K562 (cell line): ENCODE measurements at regions not wholly inside any gene's neighbourhood (a gene's known extent, or its start where the extent isn't known, plus 50 kb on each side); places are given as distances from the start of the nearest gene placed in this dataset.

ENCODE experiments used
- ATAC-seq: fragments of 200-7000 bp; cut with Tn5 transposase; 3 replicates; pipeline ENCODE4 v1.9.1; 2020; ENCODE audit warnings: moderate library complexity
- BruUV-seq: library from RNA; stranded (reverse); fragments of 400-500 nt; replicated peaks from 2 replicates; lab custom pipeline; 2021; lab: Mats Ljungman, UMichigan
- CTCF ChIA-PET: fragments of 300-600 bp; formaldehyde crosslinking; extraction: SDS; loops from one replicate; lab custom pipeline; 2021; ENCODE audit warnings: low intra/inter-chr PET ratio; lab: Yijun Ruan, JAX
- POLR2A ChIA-PET: fragments of 300-600, 350-650 bp; sonication (Branson Sonifier 250); formaldehyde crosslinking; extraction: SDS; loops from one replicate; lab custom pipeline; 2021; ENCODE audit warnings: antibody characterized with exemption, inconsistent platforms; lab: Yijun Ruan, JAX
- DNase-seq, 4 experiments: peaks; one replicate each; pipeline versions ENCODE4 v3.0.0 to v3.0.0-alpha.2; 2011 to 2018; ENCODE audit warnings: low spot score in 3 of 4, mixed read lengths in 3 of 4; ENCODE audit errors: extremely low read depth in 1 of 4
- FAIRE-seq: peaks from 2 replicates; lab custom pipeline; 2011; peaks lifted over from hg19 to GRCh38; lab: Jason Lieb, UNC
- H2AFZ ChIP-seq: 2 replicates; pipeline ENCODE4 v1.6.0; 2011; ENCODE audit warnings: low read depth, low read length, control low read depth, inconsistent platforms
- H3K27ac ChIP-seq: fragments of 200-600 bp; 3 replicates; pipeline ENCODE4 v1.8.0; 2011; ENCODE audit warnings: low read depth, mild to moderate bottlenecking, control low read depth, inconsistent platforms, low read length, moderate library complexity, mixed read lengths; ENCODE audit errors: extremely low read depth
- H3K27me3 ChIP-seq, 2 experiments: fragments of 300-600 bp in 1 of 2; 2 replicates in 1 of 2; 3 replicates in 1 of 2; pipeline versions ENCODE4 v1.6.0 to v1.8.0; 2011; ENCODE audit warnings: inconsistent platforms in 2 of 2, low read length in 2 of 2, mild to moderate bottlenecking in 1 of 2, mixed read lengths in 1 of 2, moderate library complexity in 1 of 2; ENCODE audit not compliant: control insufficient read depth in 2 of 2, insufficient read depth in 2 of 2
- H3K36me3 ChIP-seq: fragments of 300-600 bp; 3 replicates; pipeline ENCODE4 v1.8.0; 2011; ENCODE audit warnings: mild to moderate bottlenecking, low read length, inconsistent platforms; ENCODE audit not compliant: control insufficient read depth, insufficient read depth
- H3K4me1 ChIP-seq, 2 experiments: fragments of 200-600 bp in 1 of 2; replicated peaks in 1 of 2; 2 replicates in 1 of 2; 3 replicates in 1 of 2; pipeline versions ENCODE4 v1.5.1 to v1.8.0; 2011; ENCODE audit warnings: inconsistent platforms in 2 of 2, low read length in 2 of 2, mild to moderate bottlenecking in 1 of 2, mixed read lengths in 1 of 2, moderate library complexity in 1 of 2; ENCODE audit not compliant: control insufficient read depth in 2 of 2, insufficient read depth in 2 of 2
- H3K4me2 ChIP-seq: 2 replicates; pipeline ENCODE4 v1.6.1; 2011; ENCODE audit warnings: low read length, control low read depth, inconsistent platforms, mixed read lengths; ENCODE audit not compliant: insufficient read depth
- H3K4me3 ChIP-seq: fragments of 200-600 bp; sonication (generic), shearing (Covaris generic); 2 replicates; pipeline ENCODE4 v1.5.1; 2016; ENCODE audit warnings: control low read depth, inconsistent platforms
- H3K79me2 ChIP-seq: fragments of 200-600 bp; 3 replicates; pipeline ENCODE4 v1.8.0; 2011; ENCODE audit warnings: low read length, inconsistent platforms; ENCODE audit not compliant: control insufficient read depth, insufficient read depth
- H3K9ac ChIP-seq, 2 experiments: 2 replicates each; pipeline versions ENCODE4 v1.6.0 to v1.6.1; 2011; ENCODE audit warnings: low read depth in 2 of 2, low read length in 2 of 2, control low read depth in 1 of 2, inconsistent platforms in 1 of 2, mild to moderate bottlenecking in 1 of 2, mixed read lengths in 1 of 2; ENCODE audit not compliant: insufficient read depth in 1 of 2
- H3K9me1 ChIP-seq: one replicate; pipeline ENCODE4 v1.6.0; 2011; ENCODE audit warnings: inconsistent platforms, mild to moderate bottlenecking, low read length, moderate library complexity; ENCODE audit not compliant: control insufficient read depth, insufficient read depth
- H3K9me3 ChIP-seq: replicated peaks from 2 replicates; pipeline ENCODE4 v1.5.1; 2011; ENCODE audit warnings: low read depth, low read length, inconsistent platforms; ENCODE audit not compliant: control insufficient read depth, insufficient read depth
- H4K20me1 ChIP-seq: replicated peaks from 2 replicates; pipeline ENCODE4 v1.6.1; 2011; ENCODE audit warnings: low read length, inconsistent platforms, mixed read lengths; ENCODE audit not compliant: control insufficient read depth, insufficient read depth
- HCFC1 ChIP-seq: IDR thresholded peaks from 2 replicates; pipeline ENCODE4 v1.6.1; 2012; ENCODE audit warnings: low read depth, low read length, improper control_type of control experiment
- HDAC1 ChIP-seq, 2 experiments: fragments of 450-650 bp; IDR thresholded peaks; 2 replicates each; pipeline ENCODE4 v1.6.1; 2016 to 2017; ENCODE audit warnings: inconsistent platforms in 1 of 2, mild to moderate bottlenecking in 1 of 2, moderate library complexity in 1 of 2
- JUNB ChIP-seq: fragments of 450-650 bp; formaldehyde crosslinking; conservative IDR thresholded peaks from 2 replicates; pipeline ENCODE4 v1.4.0; 2020; ENCODE audit warnings: mild to moderate bottlenecking
- LCOR ChIP-seq: sonication (generic); formaldehyde crosslinking; IDR thresholded peaks from 2 replicates; pipeline ENCODE4 v1.8.0; 2022; ENCODE audit warnings: mild to moderate bottlenecking, missing genetic modification reagents
- MAZ ChIP-seq, 2 experiments: fragments of 450-650 bp in 1 of 2; sonication (generic) in 1 of 2; formaldehyde crosslinking; IDR thresholded peaks in 1 of 2; conservative IDR thresholded peaks in 1 of 2; 2 replicates each; pipeline versions ENCODE4 v1.4.0 to v1.5.0; 2020; ENCODE audit warnings: mild to moderate bottlenecking in 1 of 2, missing genetic modification reagents in 1 of 2
- MYNN ChIP-seq, 2 experiments: sonication (generic); formaldehyde crosslinking in 1 of 2; IDR thresholded peaks; 2 replicates each; pipeline versions ENCODE4 v1.5.0 to v1.6.1; 2016 to 2020; ENCODE audit warnings: antibody characterized with exemption in 1 of 2, missing genetic modification reagents in 1 of 2
- NFXL1 ChIP-seq: fragments of 450-650 bp; formaldehyde crosslinking; IDR thresholded peaks from 2 replicates; pipeline ENCODE4 v1.4.0; 2021; ENCODE audit warnings: mild to moderate bottlenecking
- NR3C1 ChIP-seq: sonication (generic); formaldehyde crosslinking; IDR thresholded peaks from 2 replicates; pipeline ENCODE4 v1.8.1; 2022; ENCODE audit warnings: missing genetic modification reagents
- SMC3 ChIP-seq: conservative IDR thresholded peaks from 2 replicates; pipeline ENCODE4 v1.6.1; 2011; ENCODE audit warnings: low read depth, low read length, improper control_type of control experiment; ENCODE audit not compliant: insufficient read depth
- XRCC3 ChIP-seq: fragments of 450-650 bp; IDR thresholded peaks from 2 replicates; pipeline ENCODE4 v1.6.1; 2017; ENCODE audit warnings: mild to moderate bottlenecking, moderate library complexity
- WGBS: fragments of 100-300 bp; shearing (Covaris generic); methylation state at CpG from one replicate; pipeline ENCODE4 v1.1.6; 2016; ENCODE audit warnings: low coverage, mixed read lengths; ENCODE audit not compliant: insufficient coverage; ENCODE audit errors: missing lambda C conversion rate; 5-methylcytosine and 5-hydroxymethylcytosine counted together
- in situ Hi-C: fragments of 300-500 bp; cut with MboI; formaldehyde crosslinking; loops from 4 replicates; pipeline ENCODE4 v1.15.0; 2018; ENCODE audit warnings: inconsistent platforms, mixed read lengths
- intact Hi-C: fragments of 100-400 bp; cut with micrococcal nuclease; formaldehyde crosslinking; loops from 2 replicates; pipeline ENCODE4 v1.14.2; 2022

GRCh38 chr4:15130441-15130840 is 128.2 kb downstream of the CPEB2 start:
- DNase-seq = no peak
- H3K27ac ChIP-seq = no peak overlapping the region
- no peaks in the 10 kb centered on the region for H4K20me1 ChIP-seq
- no peaks in the 10 kb centered on the region for H3K4me1 ChIP-seq
- peaks cover 4 to 8% of the 10 kb centered on the region in 2 experiments; a peak in 2 of 5 replicates for H3K27me3 ChIP-seq
- H2AFZ ChIP-seq = no peak overlapping the region
- H3K9me1 ChIP-seq = no peaks in the 10 kb centered on the region
- ChIA-PET POLR2A (no interaction called here), CTCF (interaction anchor here (0.7 kb wide), 1 partner anchor 269 kb away, joined by 3 read pairs; no protein-coding TSS in a partner anchor)
- no peak overlapping the region for H3K9ac ChIP-seq
- intact Hi-C loops (no loop called here), in situ Hi-C loops (no loop called here)
- BruUV-seq = no TSS peak
- 8% methylated on average over 2 of the region's 2 CpGs for WGBS
- no peak overlapping the region for H3K4me3 ChIP-seq
- H3K9me3 ChIP-seq = no peaks in the 10 kb centered on the region
- H3K79me2 ChIP-seq = no peaks in the 10 kb centered on the region
- H3K36me3 ChIP-seq = no peaks in the 10 kb centered on the region
- FAIRE-seq = no peak
- TF ChIP-seq HDAC1 (IDR thresholded peaks at IDR 0.05) (no peak), MAZ (CRISPR knock-in tag; conservative IDR thresholded peaks at IDR 0.05 in 1 of 2, IDR thresholded peaks at IDR 0.05 in 1 of 2) (no peak), XRCC3 (no peak), MYNN (IDR thresholded peaks at IDR 0.05) (no peak), MYNN (CRISPR knock-in tag; IDR thresholded peaks at IDR 0.05) (no peak), NR3C1 (CRISPR knock-in tag) (no peak), JUNB (no peak), NFXL1 (no peak), LCOR (CRISPR knock-in tag) (no peak), HCFC1 (no peak), SMC3 (no peak)
- ATAC-seq = no peak
- H3K4me2 ChIP-seq = no peak overlapping the region
